Activated B cell treated with CpG ODN at 0.5 μM for 24 hours (primary cell): ENCODE measurements at regions not wholly inside any gene's neighbourhood (a gene's known extent, or its start where the extent isn't known, plus 50 kb on each side); places are given as distances from the start of the nearest gene placed in this dataset.

Experiments used
- ATAC-seq: fragments of 200-7000 bp; cut with Tn5 transposase; one replicate; pipeline ENCODE4 v1.10.0; 2021; ENCODE audit warnings: low read depth, mild to moderate bottlenecking, moderate library complexity
- CTCF ChIA-PET: fragments of 350-600 bp; sonication (Branson Sonifier 250); formaldehyde crosslinking; loops from one replicate; lab custom pipeline; 2021; ENCODE audit warnings: antibody characterized with exemption; lab: Charles Lee
- POLR2A ChIA-PET: fragments of 350-600 bp; sonication (Branson Sonifier 250); formaldehyde crosslinking; loops from one replicate; lab custom pipeline; 2021; ENCODE audit warnings: antibody characterized with exemption; lab: Charles Lee
- DNase-seq: peaks from one replicate; pipeline ENCODE4 v3.0.0; 2022
- H3K27ac Mint-ChIP-seq: one replicate; pipeline ENCODE4 v1.8.0; 2020; ENCODE audit warnings: mixed read lengths
- H3K27me3 Mint-ChIP-seq: one replicate; pipeline ENCODE4 v1.8.0; 2021; ENCODE audit warnings: mixed read lengths
- H3K36me3 Mint-ChIP-seq: one replicate; pipeline ENCODE4 v1.8.0; 2021; ENCODE audit warnings: low read depth, mixed read lengths
- H3K4me1 Mint-ChIP-seq: one replicate; pipeline ENCODE4 v1.8.0; 2021; ENCODE audit warnings: mixed read lengths
- H3K4me3 Mint-ChIP-seq: one replicate; pipeline ENCODE4 v1.8.0; 2020; ENCODE audit warnings: mild to moderate bottlenecking, mixed read lengths
- H3K9me3 Mint-ChIP-seq: one replicate; pipeline ENCODE4 v1.8.0; 2020; ENCODE audit warnings: mixed read lengths
- CTCF ChIP-seq: fragments of 200-600 bp; IDR thresholded peaks from one replicate; pipeline ENCODE4 v1.8.0; 2022; ENCODE audit warnings: antibody characterized with exemption, mild to moderate bottlenecking
- intact Hi-C: fragments of 100-400 bp; cut with micrococcal nuclease; formaldehyde crosslinking; loops from one replicate; pipeline ENCODE4 v1.15.1; 2024

- Mint-ChIP-seq H3K4me1 (no peaks in the 10 kb centered on the region), H3K27ac (no peak overlapping the region), H3K4me3 (no peak overlapping the region), H3K9me3 (peaks cover 2% of the 10 kb centered on the region), H3K36me3 (no peaks in the 10 kb centered on the region), H3K27me3 (no peaks in the 10 kb centered on the region)
- ChIA-PET CTCF (no interaction called here), POLR2A (no interaction called here)
- no peak for DNase-seq
- no peak for TF ChIP-seq CTCF
- no peak for ATAC-seq
- intact Hi-C loops, result no loop called here
Observed at GRCh38 chr11:106152013-106152412, 74.6 kb downstream of the AASDHPPT start.

DNA sequence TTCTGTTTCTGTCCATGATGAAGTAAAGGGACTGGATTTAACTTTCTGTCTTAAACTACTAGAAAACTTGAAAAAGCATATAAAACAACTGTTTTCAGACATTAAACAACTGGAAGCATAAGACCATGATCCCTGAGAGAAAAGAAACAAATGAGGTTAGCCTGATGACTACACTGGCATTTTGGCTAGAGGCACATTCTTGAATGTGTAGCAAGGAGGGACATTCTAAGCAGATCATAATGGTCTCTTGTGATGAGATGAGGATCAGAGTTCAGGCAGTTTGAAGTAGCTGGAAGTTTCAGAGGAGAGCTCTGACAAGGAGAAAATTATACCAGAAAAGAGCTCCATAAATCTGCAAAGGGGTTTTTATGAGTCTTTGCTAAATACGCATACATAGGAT, 75.4 kb downstream of the AASDHPPT start:
- Mint-ChIP-seq H3K27me3 (no peaks in the 10 kb centered on the region), H3K36me3 (no peaks in the 10 kb centered on the region), H3K4me1 (no peaks in the 10 kb centered on the region), H3K9me3 (no peaks in the 10 kb centered on the region), H3K27ac (no peak overlapping the region), H3K4me3 (no peak overlapping the region)
- no peak for DNase-seq
- no peak for TF ChIP-seq CTCF
- intact Hi-C loops, result no loop called here
- POLR2A ChIA-PET, result no interaction called here
- CTCF ChIA-PET, result no interaction called here
- ATAC-seq, result no peak

DNA sequence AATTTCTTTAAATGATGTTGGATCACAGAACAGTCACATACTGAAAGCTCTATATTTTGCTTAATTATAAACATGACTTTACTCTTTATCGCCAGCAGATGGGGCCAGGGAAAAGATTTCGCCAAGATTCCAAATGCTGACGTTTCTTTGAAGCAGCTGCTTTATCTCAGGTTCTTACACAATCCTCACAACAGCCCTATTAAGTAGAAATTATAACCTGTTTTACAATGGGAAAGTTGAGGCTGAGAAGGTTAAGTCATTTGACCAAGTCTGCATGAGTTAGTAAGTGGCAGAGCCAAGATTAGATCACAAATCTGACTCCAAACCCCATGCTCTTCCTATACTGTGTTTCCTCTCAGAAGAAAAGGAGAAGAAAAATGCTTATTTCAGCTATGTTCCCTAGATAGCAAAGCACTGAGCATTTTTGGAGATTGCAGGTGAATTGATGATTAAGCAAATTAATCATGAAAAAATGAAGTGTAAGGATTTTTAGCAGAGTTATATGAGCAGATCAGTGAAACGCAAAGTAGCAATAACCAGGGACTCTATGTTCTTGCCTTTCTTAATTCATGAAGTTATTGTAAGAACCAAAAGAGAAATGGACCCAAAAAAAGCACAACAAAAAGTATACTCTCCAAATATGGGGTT, 79.0 kb downstream of the AASDHPPT start:
- POLR2A ChIA-PET, result no interaction called here
- no peaks in the 10 kb centered on the region for H3K36me3 Mint-ChIP-seq
- H3K4me1 Mint-ChIP-seq, result no peaks in the 10 kb centered on the region
- H3K27me3 Mint-ChIP-seq, result no peaks in the 10 kb centered on the region
- no peak overlapping the region for H3K27ac Mint-ChIP-seq
- no peaks in the 10 kb centered on the region for H3K9me3 Mint-ChIP-seq
- TF ChIP-seq CTCF, result no peak
- intact Hi-C loops, result loop anchor here (5.0 kb wide), 1 partner anchor 1531 kb away; no protein-coding TSS in a partner anchor
- CTCF ChIA-PET, result interaction anchor here (1.0 kb wide), 1 partner anchor 12 kb away, joined by 3 read pairs; no protein-coding TSS in a partner anchor
- DNase-seq (no peak), ATAC-seq (no peak)
- H3K4me3 Mint-ChIP-seq, result no peak overlapping the region

GRCh38 chr11:106158406-106158805, 80.9 kb downstream of the AASDHPPT start:
- no peaks in the 10 kb centered on the region for H3K4me1 Mint-ChIP-seq
- intact Hi-C loops, result loop anchor here (5.0 kb wide), 1 partner anchor 1529 kb away; no protein-coding TSS in a partner anchor
- no peaks in the 10 kb centered on the region for H3K27me3 Mint-ChIP-seq
- H3K36me3 Mint-ChIP-seq, result no peaks in the 10 kb centered on the region
- H3K9me3 Mint-ChIP-seq, result no peaks in the 10 kb centered on the region
- ChIA-PET CTCF (no interaction called here), POLR2A (no interaction called here)
- H3K27ac Mint-ChIP-seq, result no peak overlapping the region
- ATAC-seq (no peak), DNase-seq (no peak)
- H3K4me3 Mint-ChIP-seq, result no peak overlapping the region
- TF ChIP-seq CTCF, result no peak

GRCh38 chr11:106159836-106160235, 82.4 kb downstream of the AASDHPPT start:
- CTCF ChIA-PET, result no interaction called here
- Mint-ChIP-seq H3K4me1 (no peaks in the 10 kb centered on the region), H3K4me3 (no peak overlapping the region), H3K9me3 (no peaks in the 10 kb centered on the region), H3K27ac (no peak overlapping the region), H3K36me3 (no peaks in the 10 kb centered on the region), H3K27me3 (no peaks in the 10 kb centered on the region)
- DNase-seq (no peak), ATAC-seq (no peak)
- TF ChIP-seq CTCF, result no peak
- POLR2A ChIA-PET, result no interaction called here
- intact Hi-C loops, result loop anchor here (5.0 kb wide), 1 partner anchor 1527 kb away; no protein-coding TSS in a partner anchor
